Lower leg skin (tissue), 4 donors: ENCODE measurements at regions not wholly inside any gene's neighbourhood (a gene's known extent, or its start where the extent isn't known, plus 50 kb on each side); places are given as distances from the start of the nearest gene placed in this dataset.

Source experiments
- DNase-seq, 2 donors: peaks; one replicate each; pipeline ENCODE4 v3.0.0-alpha.2; 2019; ENCODE audit warnings: low spot score in 2 of 2
- H3K4me3 ChIP-seq: fragments of 200-600 bp; sonication (generic); 2 replicates; pipeline ENCODE4 v1.5.1; 2017; ENCODE audit warnings: mild to moderate bottlenecking, low read depth; ENCODE audit not compliant: poor library complexity, severe bottlenecking
- POLR2A ChIP-seq, 2 donors: fragments of 450-650 bp; IDR thresholded peaks; one replicate each; pipeline ENCODE4 v1.6.1; 2016 to 2017; ENCODE audit warnings: antibody characterized with exemption in 2 of 2, mild to moderate bottlenecking in 1 of 2, moderate library complexity in 1 of 2
- WGBS, 2 donors: methylation state at CpG; one replicate each; pipeline ENCODE4 v1.1.5; 2018; 5-methylcytosine and 5-hydroxymethylcytosine counted together
- intact Hi-C: fragments of 100-400 bp; cut with DNase I; formaldehyde crosslinking; loops from one replicate; pipeline ENCODE4 v1.15.0; 2023; ENCODE audit warnings: low total_unique reads
- TF ChIP-seq, protein P1 (sequence below), 3 donors: fragments of 450-650 bp; IDR thresholded peaks; one replicate each; pipeline ENCODE4 v1.5.1; 2016; ENCODE audit warnings: antibody characterized with exemption in 3 of 3, mild to moderate bottlenecking in 3 of 3, moderate library complexity in 2 of 3

DNA sequence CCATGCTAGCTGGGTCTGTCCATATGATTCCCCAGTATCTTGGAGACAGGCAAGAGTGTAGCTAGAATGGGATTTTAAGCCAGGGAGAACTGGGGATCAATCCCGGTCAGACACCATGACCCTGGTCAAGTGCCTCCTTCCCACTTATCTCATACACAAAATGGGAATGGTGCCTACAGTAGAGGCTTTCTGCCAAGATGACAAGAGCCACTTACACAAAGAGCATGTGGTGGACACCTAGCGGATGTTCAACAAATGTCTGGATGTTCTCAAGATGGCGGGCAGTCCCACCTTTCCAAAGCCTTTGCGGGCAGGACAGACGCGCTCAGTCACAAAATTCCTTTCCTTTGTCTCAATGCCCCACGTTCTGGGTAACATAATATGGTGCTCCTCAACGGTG is 57.3 kb downstream of the MAF start:
- H3K4me3 ChIP-seq: no peak overlapping the region
- no peak for TF ChIP-seq POLR2A (IDR thresholded peaks at IDR 0.05)
- TF ChIP-seq, protein P1, sequence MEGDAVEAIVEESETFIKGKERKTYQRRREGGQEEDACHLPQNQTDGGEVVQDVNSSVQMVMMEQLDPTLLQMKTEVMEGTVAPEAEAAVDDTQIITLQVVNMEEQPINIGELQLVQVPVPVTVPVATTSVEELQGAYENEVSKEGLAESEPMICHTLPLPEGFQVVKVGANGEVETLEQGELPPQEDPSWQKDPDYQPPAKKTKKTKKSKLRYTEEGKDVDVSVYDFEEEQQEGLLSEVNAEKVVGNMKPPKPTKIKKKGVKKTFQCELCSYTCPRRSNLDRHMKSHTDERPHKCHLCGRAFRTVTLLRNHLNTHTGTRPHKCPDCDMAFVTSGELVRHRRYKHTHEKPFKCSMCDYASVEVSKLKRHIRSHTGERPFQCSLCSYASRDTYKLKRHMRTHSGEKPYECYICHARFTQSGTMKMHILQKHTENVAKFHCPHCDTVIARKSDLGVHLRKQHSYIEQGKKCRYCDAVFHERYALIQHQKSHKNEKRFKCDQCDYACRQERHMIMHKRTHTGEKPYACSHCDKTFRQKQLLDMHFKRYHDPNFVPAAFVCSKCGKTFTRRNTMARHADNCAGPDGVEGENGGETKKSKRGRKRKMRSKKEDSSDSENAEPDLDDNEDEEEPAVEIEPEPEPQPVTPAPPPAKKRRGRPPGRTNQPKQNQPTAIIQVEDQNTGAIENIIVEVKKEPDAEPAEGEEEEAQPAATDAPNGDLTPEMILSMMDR (IDR thresholded peaks at IDR 0.05): no peak
- 95% methylated on average over 8 of the region's 8 CpGs for whole genome bisulfite sequencing, 2 donors
- DNase-seq: no peak
- intact Hi-C loops: no loop called here

DNA sequence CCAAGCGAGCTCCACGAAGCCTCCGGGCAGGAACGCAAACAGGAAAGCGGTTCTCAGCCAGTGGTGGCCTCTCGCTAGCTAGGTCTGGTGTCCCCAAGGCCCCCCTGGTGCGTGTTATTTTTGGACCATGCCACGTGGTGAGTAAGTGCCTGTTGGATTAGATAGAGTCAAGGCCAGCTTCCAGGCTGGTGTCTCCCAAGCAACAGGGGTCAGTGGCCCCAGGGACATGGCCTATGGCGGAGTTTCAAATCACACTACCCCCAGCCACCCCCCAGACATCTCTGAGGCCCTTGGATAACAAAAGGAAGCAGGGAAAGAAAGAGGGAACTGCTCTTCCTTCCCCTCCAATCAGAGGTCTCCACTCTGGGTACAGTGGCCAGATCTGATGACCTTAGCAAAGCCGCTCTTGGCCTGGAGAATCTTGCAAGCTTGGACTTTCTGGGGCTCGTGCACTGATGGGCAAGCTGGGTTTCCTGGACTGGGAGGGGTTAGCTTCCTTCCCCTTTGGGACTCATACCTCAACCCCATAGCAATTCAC is 58.2 kb downstream of the MAF start:
- intact Hi-C loops: no loop called here
- DNase-seq: peak; percentile 58 to 86
- H3K4me3 ChIP-seq: no peak overlapping the region
- TF ChIP-seq, protein P1 (IDR thresholded peaks at IDR 0.05): no peak
- no peak for TF ChIP-seq POLR2A (IDR thresholded peaks at IDR 0.05)
- WGBS, 2 donors: 78 to 83% methylated on average over 11 of the region's 11 CpGs

DNA sequence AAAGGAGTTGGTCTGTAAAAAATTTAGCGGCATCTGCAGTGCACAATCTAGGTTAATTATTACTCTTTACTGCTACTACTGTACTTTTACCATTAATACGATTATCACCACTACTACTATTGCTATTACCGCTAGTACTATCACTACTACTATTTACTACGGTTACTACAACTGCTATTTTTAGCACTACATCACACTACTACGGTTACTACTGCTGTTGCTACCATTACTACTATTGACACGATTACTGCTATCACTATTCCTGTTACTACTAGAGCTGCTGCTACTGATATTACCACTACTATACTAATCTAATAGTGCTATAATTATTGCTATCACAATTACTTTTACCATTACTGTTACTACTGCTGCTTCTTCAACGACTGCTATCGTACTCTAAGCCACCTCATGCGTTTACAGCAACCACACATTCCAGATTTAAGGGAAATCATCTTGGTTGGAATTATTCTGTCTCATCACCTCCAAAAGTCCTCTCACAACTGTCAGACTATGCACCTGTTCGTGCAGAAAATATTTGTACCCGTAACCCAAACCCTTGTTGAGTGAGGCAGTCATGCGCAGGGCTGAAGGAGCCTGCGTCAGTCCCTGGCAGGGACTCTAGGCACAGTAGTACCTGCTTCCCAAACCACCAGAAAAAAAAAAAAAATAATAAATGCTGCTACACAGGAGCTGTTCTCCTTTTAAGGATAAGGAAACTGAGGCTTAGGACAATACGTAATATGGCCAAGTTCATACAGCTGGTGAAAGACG is 59.5 kb downstream of the MAF start:
- TF ChIP-seq POLR2A (IDR thresholded peaks at IDR 0.05): no peak
- TF ChIP-seq, protein P1 (IDR thresholded peaks at IDR 0.05): no peak
- no peak for DNase-seq
- WGBS, 2 donors: 94 to 97% methylated on average over 15 of the region's 15 CpGs
- H3K4me3 ChIP-seq: no peak overlapping the region
- intact Hi-C loops: no loop called here

DNA sequence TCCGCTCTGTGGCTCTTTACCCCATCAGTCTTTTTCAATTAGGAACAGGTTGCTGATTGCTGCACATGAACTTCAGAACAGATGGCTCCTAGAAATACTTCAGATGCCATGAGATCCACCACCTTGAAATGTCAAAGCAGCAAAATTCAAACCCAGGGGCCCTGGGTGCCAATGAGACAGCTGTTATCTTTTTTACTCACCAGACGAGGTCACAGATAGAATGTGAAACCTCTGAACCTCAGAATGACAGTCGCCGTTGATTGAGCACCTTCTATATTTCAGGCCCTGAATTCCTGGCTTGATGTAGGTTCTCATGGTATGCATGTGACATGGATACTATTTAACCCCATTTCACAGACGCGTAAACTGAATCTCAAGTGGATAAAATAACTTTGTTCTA is 63.0 kb downstream of the MAF start:
- DNase-seq: no peak
- 87 to 91% methylated on average over 6 of the region's 6 CpGs for WGBS, 2 donors
- TF ChIP-seq, protein P1 (IDR thresholded peaks at IDR 0.05): no peak
- no peak for TF ChIP-seq POLR2A (IDR thresholded peaks at IDR 0.05)
- no peak overlapping the region for H3K4me3 ChIP-seq
- intact Hi-C loops: no loop called here

DNA sequence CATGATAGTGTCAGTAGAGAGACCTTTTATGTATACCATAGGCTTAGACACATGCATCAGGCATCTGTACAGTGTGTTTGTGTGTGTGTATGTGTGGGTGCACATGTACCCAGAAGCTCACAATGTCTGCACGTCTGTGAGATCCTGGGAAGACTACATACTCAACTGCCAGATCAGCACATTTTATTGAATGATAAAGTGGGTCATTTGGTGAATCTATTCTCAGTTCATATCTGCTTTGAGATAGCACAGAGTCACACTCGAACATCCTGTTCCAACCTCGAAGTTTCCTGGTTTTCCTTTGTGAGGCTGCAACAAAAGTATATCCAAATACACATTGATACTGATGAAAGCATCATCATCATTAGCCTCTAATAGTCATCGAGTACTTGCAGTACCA is 63.6 kb downstream of the MAF start:
- DNase-seq: no peak
- H3K4me3 ChIP-seq: no peak overlapping the region
- 73 to 89% methylated on average over 4 of the region's 4 CpGs for WGBS, 2 donors
- no peak for TF ChIP-seq POLR2A (IDR thresholded peaks at IDR 0.05)
- TF ChIP-seq, protein P1 (IDR thresholded peaks at IDR 0.05): no peak
- intact Hi-C loops: no loop called here
